ENCODE measurements at regions not wholly inside any gene's neighbourhood (a gene's known extent, or its start where the extent isn't known, plus 50 kb on each side); places are given as distances from the start of the nearest gene placed in this dataset.

GRCh38 chr13:48864100-48864499 is 111.6 kb upstream of the FNDC3A start:
- DNase-seq = no peak
- Histone ChIP-seq H3K27me3 (no peaks in the 10 kb centered on the region), H3K36me3 (replicated peaks in 1 of 2) (no peaks in the 10 kb centered on the region), H3K27ac (no peak overlapping the region), H3K9me3 (replicated peaks in 1 of 3) (no peaks in the 10 kb centered on the region), H3K4me1 (replicated peaks in 1 of 2) (peaks cover 0 to 4% of the 10 kb centered on the region in 2 donors), H3K4me3 (no peak overlapping the region)
- intact Hi-C loops (cut with DNase I) = no loop called here
- no peak for TF ChIP-seq POLR2A (IDR thresholded peaks at IDR 0.05)

- H3K27me3 ChIP-seq = no peaks in the 10 kb centered on the region
- DNase-seq = no peak
- H3K36me3 ChIP-seq (replicated peaks in 1 of 2) = no peaks in the 10 kb centered on the region
- no peaks in the 10 kb centered on the region for H3K9me3 ChIP-seq (replicated peaks in 1 of 3)
- intact Hi-C loops (cut with DNase I) = no loop called here
- TF ChIP-seq CTCF (IDR thresholded peaks at IDR 0.05) (no peak), POLR2A (IDR thresholded peaks at IDR 0.05) (no peak)
- no peaks in the 10 kb centered on the region for H3K4me1 ChIP-seq (replicated peaks in 1 of 2)
- 67 to 80% (median 75%) methylated on average over 6 of the region's 6 CpGs for WGBS, 4 donors
- H3K27ac ChIP-seq = no peak overlapping the region
- H3K4me3 ChIP-seq = no peak overlapping the region
Measured at GRCh38 chr13:48866249-48866648, 109.5 kb upstream of the FNDC3A start.

- no peaks in the 10 kb centered on the region for H3K9me3 ChIP-seq (replicated peaks in 1 of 3)
- H3K4me1 ChIP-seq (replicated peaks in 1 of 2) = no peaks in the 10 kb centered on the region
- H3K27ac ChIP-seq = no peak overlapping the region
- no peak overlapping the region for H3K4me3 ChIP-seq
- intact Hi-C loops (cut with DNase I) = no loop called here
- no peak for TF ChIP-seq POLR2A (IDR thresholded peaks at IDR 0.05)
- no peak for TF ChIP-seq CTCF (IDR thresholded peaks at IDR 0.05)
- no peaks in the 10 kb centered on the region for H3K36me3 ChIP-seq (replicated peaks in 1 of 2)
- H3K27me3 ChIP-seq = no peaks in the 10 kb centered on the region
- 80 to 100% (median 90%) methylated on average over 1 of the region's 1 CpG for WGBS, 4 donors
- DNase-seq = no peak
Measured at GRCh38 chr13:48873081-48873480, 102.6 kb upstream of the FNDC3A start.

- TF ChIP-seq CTCF (IDR thresholded peaks at IDR 0.05) (peak in 1 of 6 experiments; percentile 1), POLR2A (IDR thresholded peaks at IDR 0.05) (no peak)
- 80 to 90% (median 82%) methylated on average over 2 of the region's 2 CpGs for WGBS, 4 donors
- Histone ChIP-seq H3K27ac (no peak overlapping the region), H3K4me1 (replicated peaks in 1 of 2) (no peaks in the 10 kb centered on the region), H3K4me3 (no peak overlapping the region), H3K36me3 (replicated peaks in 1 of 2) (no peaks in the 10 kb centered on the region), H3K9me3 (replicated peaks in 1 of 3) (no peaks in the 10 kb centered on the region), H3K27me3 (no peaks in the 10 kb centered on the region)
- DNase-seq = no peak
- intact Hi-C loops (cut with DNase I) = no loop called here
Measured at GRCh38 chr13:48873587-48873986, 102.1 kb upstream of the FNDC3A start.

- Histone ChIP-seq H3K4me3 (no peak overlapping the region), H3K36me3 (replicated peaks in 1 of 2) (no peaks in the 10 kb centered on the region), H3K27me3 (no peaks in the 10 kb centered on the region), H3K4me1 (replicated peaks in 1 of 2) (no peaks in the 10 kb centered on the region), H3K9me3 (replicated peaks in 1 of 3) (no peaks in the 10 kb centered on the region), H3K27ac (no peak overlapping the region)
- DNase-seq = no peak
- WGBS, 4 donors = 73 to 83% (median 78%) methylated on average over 3 of the region's 3 CpGs
- TF ChIP-seq POLR2A (IDR thresholded peaks at IDR 0.05) (no peak), CTCF (IDR thresholded peaks at IDR 0.05) (no peak)
- intact Hi-C loops (cut with DNase I) = no loop called here
Measured at GRCh38 chr13:48874165-48874564, 101.5 kb upstream of the FNDC3A start.
